ENCODE measurements at regions not wholly inside any gene's neighbourhood (a gene's known extent, or its start where the extent isn't known, plus 50 kb on each side); places are given as distances from the start of the nearest gene placed in this dataset.

- POLR2A ChIA-PET (ENCODE audit: unreplicated experiment), result no interaction called here
- in situ Hi-C loops (cut with MboI; ENCODE audit: low sequenced_read_pairs), result no loop called here
Measured at GRCh38 chr20:7294816-7295360, 527.4 kb downstream of the BMP2 start.

More at GRCh38 chr20:7294816-7295360, 527.4 kb downstream of the BMP2 start:
- no peak for TF ChIP-seq MAFK (IDR thresholded peaks at IDR 0.05; ENCODE audit: low read depth, low read length)
- TF ChIP-seq, protein P1, sequence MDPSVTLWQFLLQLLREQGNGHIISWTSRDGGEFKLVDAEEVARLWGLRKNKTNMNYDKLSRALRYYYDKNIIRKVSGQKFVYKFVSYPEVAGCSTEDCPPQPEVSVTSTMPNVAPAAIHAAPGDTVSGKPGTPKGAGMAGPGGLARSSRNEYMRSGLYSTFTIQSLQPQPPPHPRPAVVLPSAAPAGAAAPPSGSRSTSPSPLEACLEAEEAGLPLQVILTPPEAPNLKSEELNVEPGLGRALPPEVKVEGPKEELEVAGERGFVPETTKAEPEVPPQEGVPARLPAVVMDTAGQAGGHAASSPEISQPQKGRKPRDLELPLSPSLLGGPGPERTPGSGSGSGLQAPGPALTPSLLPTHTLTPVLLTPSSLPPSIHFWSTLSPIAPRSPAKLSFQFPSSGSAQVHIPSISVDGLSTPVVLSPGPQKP (IDR thresholded peaks at IDR 0.05; ENCODE audit: borderline replicate concordance, low read depth, low read length), result no peak
- TF ChIP-seq CHD1 (IDR thresholded peaks at IDR 0.05; ENCODE audit: low read depth, low read length), result no peak
- TF ChIP-seq CEBPB (IDR thresholded peaks at IDR 0.05; ENCODE audit: low read depth, low read length), result no peak
- TF ChIP-seq NFE2L2 (IDR thresholded peaks at IDR 0.05; ENCODE audit: low read depth, low read length), result no peak
- no peak for TF ChIP-seq RAD21 (IDR thresholded peaks at IDR 0.05; ENCODE audit: low read length)
- no peak for TF ChIP-seq MAZ (IDR thresholded peaks at IDR 0.05; ENCODE audit: borderline replicate concordance, low read depth, low read length)
- TF ChIP-seq MXI1 (IDR thresholded peaks at IDR 0.05; ENCODE audit: borderline replicate concordance, low read depth, low read length), result no peak
- TF ChIP-seq FOS (IDR thresholded peaks at IDR 0.05; ENCODE audit: low read depth, low read length), result no peak
- no peak for TF ChIP-seq BHLHE40 (IDR thresholded peaks at IDR 0.05; ENCODE audit: low read depth, low read length)
- TF ChIP-seq, protein P2, sequence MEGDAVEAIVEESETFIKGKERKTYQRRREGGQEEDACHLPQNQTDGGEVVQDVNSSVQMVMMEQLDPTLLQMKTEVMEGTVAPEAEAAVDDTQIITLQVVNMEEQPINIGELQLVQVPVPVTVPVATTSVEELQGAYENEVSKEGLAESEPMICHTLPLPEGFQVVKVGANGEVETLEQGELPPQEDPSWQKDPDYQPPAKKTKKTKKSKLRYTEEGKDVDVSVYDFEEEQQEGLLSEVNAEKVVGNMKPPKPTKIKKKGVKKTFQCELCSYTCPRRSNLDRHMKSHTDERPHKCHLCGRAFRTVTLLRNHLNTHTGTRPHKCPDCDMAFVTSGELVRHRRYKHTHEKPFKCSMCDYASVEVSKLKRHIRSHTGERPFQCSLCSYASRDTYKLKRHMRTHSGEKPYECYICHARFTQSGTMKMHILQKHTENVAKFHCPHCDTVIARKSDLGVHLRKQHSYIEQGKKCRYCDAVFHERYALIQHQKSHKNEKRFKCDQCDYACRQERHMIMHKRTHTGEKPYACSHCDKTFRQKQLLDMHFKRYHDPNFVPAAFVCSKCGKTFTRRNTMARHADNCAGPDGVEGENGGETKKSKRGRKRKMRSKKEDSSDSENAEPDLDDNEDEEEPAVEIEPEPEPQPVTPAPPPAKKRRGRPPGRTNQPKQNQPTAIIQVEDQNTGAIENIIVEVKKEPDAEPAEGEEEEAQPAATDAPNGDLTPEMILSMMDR (conservative IDR thresholded peaks at IDR 0.05; ENCODE audit: low read depth, low read length), result no peak
- no peak for TF ChIP-seq RFX5 (IDR thresholded peaks at IDR 0.05; ENCODE audit: low read depth, low read length)
- no peak for TF ChIP-seq SMC3 (IDR thresholded peaks at IDR 0.05; ENCODE audit: low read depth, low read length)
- no peak for TF ChIP-seq POLR2A (IDR thresholded peaks at IDR 0.05; ENCODE audit: low read depth, low read length)
- TF ChIP-seq, protein P3, sequence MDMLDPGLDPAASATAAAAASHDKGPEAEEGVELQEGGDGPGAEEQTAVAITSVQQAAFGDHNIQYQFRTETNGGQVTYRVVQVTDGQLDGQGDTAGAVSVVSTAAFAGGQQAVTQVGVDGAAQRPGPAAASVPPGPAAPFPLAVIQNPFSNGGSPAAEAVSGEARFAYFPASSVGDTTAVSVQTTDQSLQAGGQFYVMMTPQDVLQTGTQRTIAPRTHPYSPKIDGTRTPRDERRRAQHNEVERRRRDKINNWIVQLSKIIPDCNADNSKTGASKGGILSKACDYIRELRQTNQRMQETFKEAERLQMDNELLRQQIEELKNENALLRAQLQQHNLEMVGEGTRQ (IDR thresholded peaks at IDR 0.05; ENCODE audit: low read depth, low read length), result no peak
- TF ChIP-seq RCOR1 (IDR thresholded peaks at IDR 0.05; ENCODE audit: insufficient replicate concordance, low read length), result no peak
- Histone ChIP-seq H2AK5ac (ENCODE audit: low read depth, low read length) (no peak overlapping the region), H2AK9ac (replicated peaks; ENCODE audit: low read depth, low read length, poor library complexity) (no peak overlapping the region), H2BK20ac (ENCODE audit: low read depth, low read length) (no peak overlapping the region), H3K23ac (ENCODE audit: low read depth, low read length) (no peak overlapping the region), H4K20me1 (ENCODE audit: insufficient read depth, low read length) (no peaks in the 10 kb centered on the region), H3K4me2 (ENCODE audit: low read depth, low read length) (no peak overlapping the region), H3K4me1 (ENCODE audit: control insufficient read depth, insufficient read depth, low read length) (no peaks in the 10 kb centered on the region), H3K27ac (ENCODE audit: insufficient read depth, low read length) (no peak overlapping the region), H3K4me3 (ENCODE audit: insufficient read depth, low read depth, low read length) (no peak overlapping the region), H3K79me1 (ENCODE audit: low read depth in 1 of 2, low read length in 2 of 2) (no peaks in the 10 kb centered on the region), H2BK120ac (ENCODE audit: low read depth, low read length) (no peak overlapping the region), H3K9ac (ENCODE audit: low read depth, low read length) (no peak overlapping the region), H2BK5ac (ENCODE audit: low read depth, low read length, poor library complexity, severe bottlenecking) (no peak overlapping the region), H4K91ac (ENCODE audit: insufficient read depth, low read depth, low read length) (no peak overlapping the region), H2AFZ (replicated peaks; ENCODE audit: low read length, poor library complexity) (no peak overlapping the region), H3K9me1 (ENCODE audit: insufficient read depth, low read length) (no peaks in the 10 kb centered on the region), H3K4ac (ENCODE audit: low read depth, low read length) (no peak overlapping the region), H4K8ac (ENCODE audit: low read depth in 2 of 2, low read length in 2 of 2) (no peak overlapping the region), H3K27me3 (ENCODE audit: control insufficient read depth, insufficient read depth, low read length) (no peaks in the 10 kb centered on the region), H3K18ac (ENCODE audit: low read depth, low read length) (no peak overlapping the region), H2BK15ac (ENCODE audit: low read depth, low read length) (no peak overlapping the region), H3K9me3 (ENCODE audit: control insufficient read depth, insufficient read depth, low read length) (no peaks in the 10 kb centered on the region), H4K5ac (ENCODE audit: low read depth, low read length) (no peak overlapping the region), H3K36me3 (ENCODE audit: control insufficient read depth, insufficient read depth, low read length) (no peaks in the 10 kb centered on the region), H3K56ac (ENCODE audit: extremely low read depth, insufficient read depth, low read length) (no peak overlapping the region), H3K14ac (replicated peaks; ENCODE audit: low read depth, low read length) (no peak overlapping the region)
- WGBS, 2 experiments (ENCODE audit: extremely low coverage in 2 of 2, insufficient read length in 1 of 2), result no CpG with 5 or more reads among the region's 6 CpGs
- dilution Hi-C loops (cut with HindIII; ENCODE audit: low sequenced_read_pairs, unreplicated experiment), result no loop called here
- DNase-seq (no peak), ATAC-seq (ENCODE audit: low read depth) (no peak)
- intact Hi-C loops (cut with micrococcal nuclease), result no loop called here
- CTCF ChIA-PET, result no interaction called here
- BruUV-seq (replicated peaks), result no TSS peak
